Hepatocyte (in vitro differentiated cells): ENCODE measurements at regions not wholly inside any gene's neighbourhood (a gene's known extent, or its start where the extent isn't known, plus 50 kb on each side); places are given as distances from the start of the nearest gene placed in this dataset.

Experiments used
- CTCF ChIP-seq: fragments of 200-600 bp; sonication (generic); IDR thresholded peaks from 2 replicates; pipeline ENCODE4 v1.5.1; 2016; ENCODE audit warnings: antibody characterized with exemption, mild to moderate bottlenecking; ENCODE audit not compliant: poor library complexity
- EZH2 ChIP-seq: fragments of 200-600 bp; sonication (generic); IDR thresholded peaks from 2 replicates; pipeline ENCODE4 v1.6.1; 2016; ENCODE audit warnings: antibody characterized with exemption, mild to moderate bottlenecking, borderline replicate concordance
- EZH2phosphoT487 ChIP-seq: fragments of 200-600 bp; sonication (generic); IDR thresholded peaks from one replicate; pipeline ENCODE4 v1.6.1; 2018; ENCODE audit warnings: antibody characterized with exemption, mild to moderate bottlenecking, low read depth, moderate library complexity; ENCODE audit not compliant: unreplicated experiment, severe bottlenecking

GRCh38 chr9:78932849-78933627, 636.1 kb downstream of the PSAT1 start:
- no peak for TF ChIP-seq CTCF
- TF ChIP-seq EZH2: no peak
- no peak for TF ChIP-seq EZH2phosphoT487
